SK-N-SH treated with all-trans-retinoic acid at 6 μM for 48 hours (cell line): ENCODE measurements at regions not wholly inside any gene's neighbourhood (a gene's known extent, or its start where the extent isn't known, plus 50 kb on each side); places are given as distances from the start of the nearest gene placed in this dataset.

Source experiments
- ARNTL ChIP-seq: fragments of 450-650 bp; formaldehyde crosslinking; IDR thresholded peaks from 2 replicates; pipeline ENCODE4 v1.5.0; 2020; ENCODE audit warnings: low read depth, mild to moderate bottlenecking, moderate library complexity, borderline replicate concordance
- CREB5 ChIP-seq: fragments of 250-450 bp; sonication (Bioruptor Pico); IDR thresholded peaks from 2 replicates; pipeline ENCODE4 v1.5.1; 2020; ENCODE audit warnings: low read depth, mild to moderate bottlenecking, moderate library complexity
- PATZ1 ChIP-seq: fragments of 250-450 bp; sonication (Bioruptor Pico); IDR thresholded peaks from 2 replicates; pipeline ENCODE4 v1.8.0; 2020; ENCODE audit warnings: mild to moderate bottlenecking, moderate library complexity, borderline replicate concordance
- RARB ChIP-seq: fragments of 250-450 bp; sonication (Bioruptor Pico); IDR thresholded peaks from 2 replicates; pipeline ENCODE4 v1.8.0; 2021; ENCODE audit warnings: mild to moderate bottlenecking, moderate library complexity
- ZFP3 ChIP-seq: fragments of 250-450 bp; sonication (Bioruptor Pico); IDR thresholded peaks from 2 replicates; pipeline ENCODE4 v1.5.0; 2020; ENCODE audit warnings: mild to moderate bottlenecking, moderate library complexity

GRCh38 chr3:115381931-115382330 is 234.8 kb upstream of the ZBTB20 start:
- TF ChIP-seq RARB (CRISPR knock-in tag) (no peak), ARNTL (CRISPR knock-in tag) (no peak), CREB5 (CRISPR knock-in tag) (no peak), PATZ1 (CRISPR knock-in tag) (no peak), ZFP3 (CRISPR knock-in tag) (no peak)
